Globus pallidus (tissue), 1 donor: ENCODE measurements at regions not wholly inside any gene's neighbourhood (a gene's known extent, or its start where the extent isn't known, plus 50 kb on each side); places are given as distances from the start of the nearest gene placed in this dataset.

Experiments used
- DNase-seq: peaks from one replicate; pipeline ENCODE4 v3.0.0-alpha.2; 2015; ENCODE audit warnings: low spot score

DNA sequence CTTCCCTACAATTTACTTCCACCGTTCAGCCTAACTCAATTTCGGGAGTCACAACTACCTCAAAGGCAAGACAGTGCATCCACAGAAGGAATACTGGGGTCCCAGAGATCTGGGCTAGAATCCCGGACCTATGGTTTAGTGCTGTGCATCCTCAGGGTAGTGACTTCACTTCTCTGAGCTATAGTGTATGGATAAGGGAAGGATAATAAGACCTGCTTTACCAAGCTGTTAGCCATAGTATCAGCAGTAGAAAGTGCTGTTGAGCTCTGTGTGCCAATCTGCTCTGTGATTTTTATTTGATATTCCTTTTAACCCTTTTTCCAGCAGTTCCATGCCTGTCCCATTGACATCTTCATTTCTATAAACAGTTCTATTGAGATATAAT is 1044.3 kb downstream of the BCL11B start:
- DNase-seq, result no peak

- no peak for DNase-seq
Observed at GRCh38 chr14:98229656-98230366, 1042.2 kb downstream of the BCL11B start.

DNA sequence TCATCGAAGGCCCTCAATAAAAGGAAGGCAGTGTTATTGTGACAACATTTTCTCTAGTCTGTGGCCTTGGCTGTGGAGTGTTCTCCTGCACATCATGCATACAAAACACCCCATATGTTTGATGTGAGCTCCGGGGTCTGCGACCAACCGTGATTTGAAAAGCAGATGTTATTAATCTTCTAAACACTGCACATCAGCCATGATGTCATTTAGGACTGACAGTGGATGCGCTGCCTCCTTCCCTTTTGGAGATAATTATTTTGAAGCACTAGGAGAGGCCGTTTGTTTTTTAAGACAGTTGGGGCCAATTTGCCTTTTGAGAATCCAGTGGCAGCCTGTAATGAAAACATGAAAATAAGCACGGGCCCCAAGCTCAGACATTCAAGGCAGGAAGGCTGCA is 1041.6 kb downstream of the BCL11B start:
- DNase-seq, result no peak

- no peak for DNase-seq
Observed at GRCh38 chr14:98231210-98231609, 1040.8 kb downstream of the BCL11B start.

DNA sequence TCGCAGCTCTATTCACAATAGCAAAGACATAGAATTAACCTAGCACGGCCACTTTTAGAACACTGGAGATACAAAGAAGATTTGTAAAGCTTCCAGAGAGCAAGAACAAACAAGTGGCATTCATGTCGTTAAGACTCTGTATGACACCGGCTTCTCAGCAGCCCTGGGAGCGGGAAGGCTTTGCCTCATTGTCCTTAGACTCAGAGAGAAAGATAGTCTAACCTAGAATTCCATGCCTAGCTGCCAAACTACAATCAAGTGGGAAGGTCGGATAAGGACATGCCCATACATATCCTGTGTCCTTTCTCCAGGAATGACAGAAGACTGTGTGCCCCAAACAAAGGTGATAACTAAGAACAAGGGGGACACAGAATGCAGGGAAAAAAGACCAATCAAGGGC is 1038.3 kb downstream of the BCL11B start:
- no peak for DNase-seq

GRCh38 chr14:98234208-98234607 is 1037.8 kb downstream of the BCL11B start:
- no peak for DNase-seq

DNA sequence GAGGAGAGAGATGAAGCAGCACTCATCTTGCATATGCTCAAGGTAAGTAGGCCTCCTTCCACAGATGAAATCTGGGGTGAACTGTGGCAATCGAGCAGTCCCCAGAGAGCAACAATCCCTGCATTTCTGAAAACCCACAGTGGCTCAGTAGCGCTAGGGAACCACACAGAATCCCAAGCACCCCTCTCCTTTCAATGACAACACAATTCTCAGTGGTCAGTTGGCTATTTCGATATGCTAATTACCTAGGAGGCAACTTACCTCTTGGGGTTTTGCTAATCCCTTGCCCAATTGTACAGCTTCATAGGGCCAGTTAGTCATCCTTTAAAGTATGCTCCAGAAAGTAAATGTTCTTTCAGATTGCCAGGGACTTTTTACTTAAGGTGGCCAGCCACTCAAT is 1035.7 kb downstream of the BCL11B start:
- no peak for DNase-seq

DNA sequence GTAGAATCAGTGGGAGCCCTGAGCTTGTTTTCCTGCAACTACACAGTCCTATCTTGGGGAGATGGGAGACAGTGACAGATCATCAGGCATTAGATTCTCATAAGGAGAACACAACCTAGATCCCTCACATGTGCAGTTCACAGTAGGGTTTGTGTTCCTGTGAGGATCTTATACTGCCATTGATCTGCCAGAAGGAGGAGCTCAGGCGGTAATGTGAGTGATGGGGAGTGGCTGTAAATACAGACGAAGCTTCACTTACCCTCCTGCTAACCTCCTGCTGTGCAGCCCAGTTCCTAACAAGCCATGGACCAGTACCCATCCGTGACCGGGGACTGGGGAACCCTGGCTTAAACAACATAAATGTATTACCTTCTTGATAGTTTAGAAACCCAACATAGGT is 1034.1 kb downstream of the BCL11B start:
- no peak for DNase-seq

DNA sequence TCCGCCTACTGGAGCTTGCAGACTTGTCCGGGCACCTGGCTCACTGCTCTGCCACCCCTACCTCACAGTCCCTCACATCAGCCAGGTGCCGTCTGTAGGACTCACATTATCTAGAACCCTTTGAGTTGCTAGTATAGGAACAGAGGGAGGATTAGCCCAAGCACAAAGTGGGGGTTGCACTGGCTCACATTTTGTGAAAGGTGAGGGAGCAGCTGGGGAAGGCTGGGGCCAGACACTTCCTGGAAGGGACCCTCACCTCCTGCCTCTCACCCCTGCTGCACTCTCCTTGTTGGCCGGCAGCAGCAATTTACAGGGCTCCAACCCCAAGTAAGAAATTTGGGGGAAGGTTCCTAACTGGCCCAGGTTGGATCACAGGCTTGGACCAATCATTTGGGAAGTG is 1031.6 kb downstream of the BCL11B start:
- no peak for DNase-seq

DNA sequence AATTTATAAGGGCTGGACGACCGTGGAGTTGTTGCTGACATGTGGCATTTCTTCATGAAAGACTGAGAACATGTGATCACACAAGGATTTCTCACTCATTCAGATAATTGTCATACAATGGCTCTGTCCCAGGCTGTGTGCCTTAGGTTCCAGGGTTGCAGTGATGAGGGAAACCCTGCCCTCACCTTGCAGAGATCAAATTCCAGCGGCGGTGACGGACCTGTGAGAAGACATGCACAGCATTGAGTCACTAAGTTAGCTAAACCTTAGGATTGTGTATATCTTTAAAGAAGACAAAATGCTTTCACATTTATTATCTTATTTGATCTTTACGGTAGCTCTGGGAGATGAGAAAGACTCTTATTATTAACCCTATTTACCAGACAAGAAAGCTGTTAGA is 1029.1 kb downstream of the BCL11B start:
- no peak for DNase-seq

DNA sequence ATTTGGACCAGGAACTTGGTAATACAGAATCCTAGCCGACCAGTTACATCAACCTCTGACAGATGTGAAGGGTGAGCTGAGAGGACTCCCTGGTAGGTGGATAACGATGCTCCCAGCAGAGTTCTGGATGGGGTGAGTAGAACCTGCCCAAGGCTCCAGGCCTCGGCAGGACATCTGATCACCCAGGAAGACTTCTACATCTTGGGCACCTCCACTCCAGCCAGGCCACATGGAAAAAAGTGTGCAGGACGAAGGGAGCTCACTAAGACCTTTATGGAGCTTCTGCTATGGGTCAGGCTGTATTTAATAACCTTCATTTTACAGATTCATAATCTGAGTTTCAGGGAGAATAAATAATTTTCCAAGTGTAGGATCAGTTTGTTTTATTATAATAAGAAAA is 1028.7 kb downstream of the BCL11B start:
- DNase-seq, result no peak

- DNase-seq, result no peak
Observed at GRCh38 chr14:98244162-98244948, 1027.6 kb downstream of the BCL11B start.

GRCh38 chr14:98244966-98245569 is 1026.9 kb downstream of the BCL11B start:
- no peak for DNase-seq

DNA sequence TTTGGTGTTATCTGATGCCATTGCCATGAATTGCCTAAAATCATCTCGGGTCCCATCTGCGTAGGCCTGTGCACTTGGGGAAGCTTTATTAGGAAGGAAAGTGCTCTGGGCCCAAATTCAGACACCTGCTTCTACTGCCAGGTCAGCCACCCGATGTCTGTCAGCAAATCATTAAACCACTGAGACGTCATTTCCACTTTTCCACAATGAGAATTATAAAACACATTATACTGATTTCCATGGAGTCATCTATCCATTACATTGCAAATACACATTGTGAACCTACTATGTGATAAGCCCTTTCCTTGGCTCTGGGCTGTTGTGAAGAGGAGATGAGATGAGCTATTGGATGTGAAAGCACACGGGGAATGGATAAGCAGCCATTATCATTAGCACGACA is 1022.9 kb downstream of the BCL11B start:
- DNase-seq, result no peak

DNA sequence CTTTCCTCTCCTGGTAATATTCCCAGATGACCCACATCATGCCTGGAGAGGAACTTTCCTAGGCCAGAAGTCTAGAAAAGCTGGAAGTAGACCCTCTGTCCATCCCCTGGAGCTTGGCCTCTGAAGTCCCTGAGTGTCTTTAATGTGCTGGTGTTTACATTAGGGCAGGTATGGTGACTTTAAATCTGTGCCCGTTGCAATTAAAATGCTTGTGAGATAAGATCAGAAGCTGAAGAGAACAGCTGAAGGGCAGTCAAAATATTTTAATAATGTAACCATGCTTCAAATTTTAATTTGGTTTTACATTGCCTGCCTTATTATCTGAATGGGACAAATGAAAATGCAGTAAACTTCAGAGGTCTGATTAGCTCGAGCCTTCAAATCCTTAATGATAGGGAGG is 1022.5 kb downstream of the BCL11B start:
- no peak for DNase-seq

DNA sequence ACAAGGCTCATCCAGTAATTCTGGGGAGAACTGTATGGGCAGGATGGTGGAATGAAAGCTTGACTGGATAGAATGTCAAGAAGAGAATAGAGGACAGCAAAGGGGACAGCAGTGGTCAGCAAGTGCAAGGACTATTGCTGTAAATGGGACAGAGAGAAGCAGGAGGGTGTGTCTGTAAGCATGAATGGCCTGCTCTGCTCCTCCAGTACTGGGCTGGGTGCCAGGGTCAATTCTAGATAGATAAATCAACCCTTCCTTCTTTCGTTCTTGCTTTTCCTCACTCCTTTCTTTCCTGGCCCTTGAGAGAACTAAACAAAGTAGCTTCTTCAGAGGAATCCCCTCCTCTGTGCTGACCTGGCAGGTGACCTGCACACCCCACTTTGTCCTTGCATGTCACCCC is 1019.2 kb downstream of the BCL11B start:
- DNase-seq, result no peak

- DNase-seq, result no peak
Observed at GRCh38 chr14:98259881-98260280, 1012.1 kb downstream of the BCL11B start.

DNA sequence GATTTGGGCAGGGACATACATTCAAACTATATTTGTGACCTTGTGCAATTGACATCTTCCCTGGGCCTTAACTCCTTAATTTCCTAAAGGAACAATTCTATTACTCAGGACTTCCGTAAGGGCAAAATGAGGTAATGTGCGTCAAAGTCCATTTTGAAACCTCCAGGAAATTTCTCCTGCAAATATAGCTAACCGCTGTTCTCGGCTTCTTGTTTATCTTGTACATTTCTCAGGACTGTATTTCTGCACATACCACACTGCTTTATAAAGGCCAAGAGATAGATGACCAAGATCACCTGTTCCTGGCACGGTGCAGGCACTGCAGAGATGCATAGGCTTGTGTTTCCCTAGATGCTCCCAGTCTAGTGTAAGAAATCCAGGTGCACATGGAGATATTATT is 1009.4 kb downstream of the BCL11B start:
- DNase-seq, result no peak

DNA sequence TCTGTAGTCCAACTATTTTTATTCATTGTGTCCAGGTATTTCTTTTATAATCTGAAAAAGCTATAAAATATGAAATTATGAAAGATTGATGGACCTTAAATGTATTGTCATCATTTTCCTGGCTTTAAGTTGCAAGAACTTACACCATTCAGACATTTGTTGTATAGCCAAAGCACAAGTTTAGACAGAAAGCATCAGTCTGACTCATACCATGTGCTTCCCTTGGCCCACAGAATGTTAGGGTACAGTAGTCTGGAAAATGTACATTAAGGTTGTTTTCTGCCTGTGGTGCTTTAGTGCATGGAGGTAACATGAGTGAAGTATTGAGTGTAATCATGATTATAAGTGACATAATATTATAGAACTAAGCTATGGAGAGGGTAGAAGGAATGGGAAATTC is 1002.5 kb downstream of the BCL11B start:
- no peak for DNase-seq

DNA sequence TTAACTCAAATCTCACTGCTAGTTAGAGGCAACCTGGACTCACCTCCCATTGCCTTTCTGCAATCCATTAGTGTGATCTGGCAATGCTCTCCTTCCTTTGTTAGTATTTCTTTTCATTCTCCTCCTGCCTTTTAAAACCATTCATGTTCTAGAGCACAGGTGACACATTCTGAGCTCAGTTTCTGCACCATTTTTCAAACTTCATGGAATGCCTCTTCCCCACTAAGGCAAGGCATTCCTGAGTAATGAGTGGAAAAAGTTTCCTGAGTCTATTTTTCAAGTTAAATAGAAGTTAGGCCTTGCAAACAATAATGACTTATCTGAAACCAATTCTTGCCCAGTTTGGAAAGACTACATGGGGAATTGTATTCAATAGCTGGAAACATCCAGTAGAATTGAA is 1001.8 kb downstream of the BCL11B start:
- no peak for DNase-seq

- no peak for DNase-seq
Observed at GRCh38 chr14:98274596-98274995, 997.4 kb downstream of the BCL11B start.

DNA sequence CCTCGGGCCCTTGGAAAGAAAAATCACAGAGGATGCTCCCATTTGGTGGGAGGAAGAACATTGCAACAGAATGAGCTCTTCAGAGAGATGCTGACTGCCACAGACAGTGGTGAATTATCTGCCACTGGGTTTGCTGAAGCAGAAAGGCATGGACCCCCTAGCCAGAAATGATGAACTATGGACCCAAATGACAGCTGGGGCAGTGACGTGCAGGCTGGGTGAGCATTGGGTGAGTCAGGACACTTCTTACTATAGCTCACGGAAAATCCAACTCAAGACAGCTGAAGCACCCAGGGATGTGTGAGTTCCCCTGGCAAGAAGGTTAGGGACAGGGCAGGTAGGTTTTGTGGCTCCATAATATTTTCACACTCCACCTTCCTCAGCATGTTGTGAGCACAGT is 993.2 kb downstream of the BCL11B start:
- DNase-seq, result no peak

GRCh38 chr14:98280436-98280835 is 991.6 kb downstream of the BCL11B start:
- peak; percentile 1 for DNase-seq
